NB4 (cell line): ENCODE measurements at regions not wholly inside any gene's neighbourhood (a gene's known extent, or its start where the extent isn't known, plus 50 kb on each side); places are given as distances from the start of the nearest gene placed in this dataset.

Experiments used
- MYC ChIP-seq: IDR thresholded peaks from 2 replicates; pipeline ENCODE4 v1.6.1; 2011; ENCODE audit warnings: low read depth, low read length
- POLR2A ChIP-seq: IDR thresholded peaks from 2 replicates; pipeline ENCODE4 v1.6.1; 2011; ENCODE audit warnings: mild to moderate bottlenecking; ENCODE audit not compliant: insufficient read length; ENCODE audit errors: extremely low read depth
- TF ChIP-seq, protein P1 (sequence below): IDR thresholded peaks from one replicate; pipeline ENCODE4 v1.5.1; 2012; ENCODE audit warnings: low read depth, low read length

- TF ChIP-seq, protein P1, sequence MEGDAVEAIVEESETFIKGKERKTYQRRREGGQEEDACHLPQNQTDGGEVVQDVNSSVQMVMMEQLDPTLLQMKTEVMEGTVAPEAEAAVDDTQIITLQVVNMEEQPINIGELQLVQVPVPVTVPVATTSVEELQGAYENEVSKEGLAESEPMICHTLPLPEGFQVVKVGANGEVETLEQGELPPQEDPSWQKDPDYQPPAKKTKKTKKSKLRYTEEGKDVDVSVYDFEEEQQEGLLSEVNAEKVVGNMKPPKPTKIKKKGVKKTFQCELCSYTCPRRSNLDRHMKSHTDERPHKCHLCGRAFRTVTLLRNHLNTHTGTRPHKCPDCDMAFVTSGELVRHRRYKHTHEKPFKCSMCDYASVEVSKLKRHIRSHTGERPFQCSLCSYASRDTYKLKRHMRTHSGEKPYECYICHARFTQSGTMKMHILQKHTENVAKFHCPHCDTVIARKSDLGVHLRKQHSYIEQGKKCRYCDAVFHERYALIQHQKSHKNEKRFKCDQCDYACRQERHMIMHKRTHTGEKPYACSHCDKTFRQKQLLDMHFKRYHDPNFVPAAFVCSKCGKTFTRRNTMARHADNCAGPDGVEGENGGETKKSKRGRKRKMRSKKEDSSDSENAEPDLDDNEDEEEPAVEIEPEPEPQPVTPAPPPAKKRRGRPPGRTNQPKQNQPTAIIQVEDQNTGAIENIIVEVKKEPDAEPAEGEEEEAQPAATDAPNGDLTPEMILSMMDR = no peak
- TF ChIP-seq POLR2A = no peak
- TF ChIP-seq MYC = no peak
Measured at GRCh38 chr12:93015871-93016751, 87.0 kb upstream of the EEA1 start.
